Left forelimb (tissue), 1 donor: ENCODE measurements at regions not wholly inside any gene's neighbourhood (a gene's known extent, or its start where the extent isn't known, plus 50 kb on each side); places are given as distances from the start of the nearest gene placed in this dataset.

Experiments used
- DNase-seq: peaks from one replicate; pipeline ENCODE4 v3.0.0-alpha.2; 2018; ENCODE audit warnings: low spot score

DNA sequence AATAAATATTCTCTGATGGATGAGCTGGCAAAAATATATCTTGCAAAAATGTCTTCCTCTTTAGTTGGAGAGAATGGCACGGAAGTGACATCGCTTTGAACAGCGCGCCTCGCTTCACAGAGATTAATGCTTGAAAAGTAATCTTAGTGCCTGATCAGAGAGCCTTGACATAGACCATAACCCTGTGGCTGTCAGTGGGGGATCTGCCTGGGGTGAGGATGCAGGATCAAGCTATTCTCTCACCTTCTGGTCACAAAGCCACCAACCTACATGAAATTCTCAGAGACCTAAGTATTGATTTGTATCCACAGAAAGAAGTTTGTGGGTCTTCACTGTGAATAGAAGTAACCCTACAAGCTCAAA, 492.6 kb downstream of the LMO4 start:
- no peak for DNase-seq

GRCh38 chr1:87826681-87827251, 498.1 kb downstream of the LMO4 start:
- no peak for DNase-seq

- DNase-seq = no peak
Observed at GRCh38 chr1:87829360-87829759, 500.7 kb downstream of the LMO4 start.

DNA sequence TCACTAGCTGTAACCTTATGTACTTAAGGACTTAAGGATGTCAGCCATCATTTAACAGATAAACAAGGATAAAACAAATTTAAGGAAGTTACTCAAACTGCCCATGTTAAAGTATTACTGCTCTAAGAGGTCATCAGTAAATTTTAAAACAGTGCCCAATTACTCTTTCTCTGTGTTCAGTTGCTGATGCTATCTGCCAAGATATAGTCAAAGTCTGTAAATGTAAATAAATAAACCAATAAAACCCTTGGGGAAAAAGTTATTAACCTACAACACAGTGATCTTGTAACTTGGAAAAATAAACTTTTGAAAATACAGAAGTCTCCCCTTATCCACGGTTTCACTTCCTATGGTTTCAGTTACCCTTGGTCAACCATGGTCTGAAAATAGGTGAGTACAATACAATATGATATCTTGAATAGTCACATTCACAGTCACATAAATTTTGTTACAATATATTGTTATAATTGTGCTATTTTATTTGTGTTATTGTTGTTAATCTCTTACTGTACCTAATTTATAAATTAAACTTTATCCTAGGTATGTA, 501.8 kb downstream of the LMO4 start:
- no peak for DNase-seq

- DNase-seq = no peak
Observed at GRCh38 chr1:87833166-87833565, 504.5 kb downstream of the LMO4 start.

- DNase-seq = no peak
Observed at GRCh38 chr1:87834151-87834550, 505.5 kb downstream of the LMO4 start.

DNA sequence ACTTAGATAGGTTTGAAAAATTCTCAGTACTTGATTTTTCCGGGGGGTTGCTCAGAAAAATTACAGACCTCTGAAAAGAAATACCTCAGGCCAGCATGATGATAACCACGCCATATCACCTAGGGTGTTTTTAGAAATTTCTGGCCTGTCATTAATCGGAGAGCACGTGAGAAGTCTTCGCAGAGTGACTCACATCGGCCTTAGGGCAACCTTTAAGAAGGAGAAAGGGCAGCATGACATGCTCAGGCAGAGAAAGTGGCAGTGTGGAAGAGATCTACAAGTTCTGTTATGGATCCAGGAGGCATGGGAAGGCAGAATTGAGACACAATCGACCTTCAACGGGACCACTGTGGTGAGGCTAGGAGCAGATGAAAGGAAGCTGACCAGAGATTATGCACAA, 506.3 kb downstream of the LMO4 start:
- no peak for DNase-seq

DNA sequence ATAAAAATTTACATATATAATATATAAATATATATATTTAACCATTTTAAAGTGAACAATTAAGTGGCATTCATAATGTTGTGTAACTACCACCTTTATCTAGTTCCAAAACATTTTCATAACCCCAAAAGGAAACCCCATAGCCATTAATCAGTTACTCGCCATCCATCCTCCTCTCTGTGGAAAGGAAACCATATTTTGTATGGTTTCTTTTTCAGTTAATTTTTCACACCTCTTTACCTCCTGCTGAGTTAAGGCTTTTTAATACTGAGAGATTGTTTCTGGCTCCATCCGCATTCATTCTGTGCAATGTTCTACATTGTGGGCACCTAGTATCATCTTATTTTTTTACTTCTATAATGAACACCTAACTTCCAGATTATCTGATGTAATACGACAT, 512.1 kb downstream of the LMO4 start:
- no peak for DNase-seq

DNA sequence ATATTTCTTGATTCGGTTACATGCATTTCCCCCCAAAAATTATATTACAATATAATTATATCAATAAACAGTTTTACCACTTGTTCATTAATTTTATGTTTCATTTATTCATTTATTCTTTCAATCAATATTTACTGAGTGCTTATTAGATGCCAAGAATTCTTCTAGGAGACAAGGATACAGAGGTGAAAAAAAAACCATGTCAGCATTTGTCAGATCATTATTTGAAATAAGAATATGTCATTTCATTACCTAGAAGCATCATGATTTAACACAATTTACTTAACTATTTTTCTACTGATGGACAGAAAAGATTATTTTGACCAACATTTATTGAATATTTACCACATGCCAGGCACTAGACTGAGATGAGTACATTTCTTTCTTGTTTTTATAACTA, 512.7 kb downstream of the LMO4 start:
- no peak for DNase-seq

GRCh38 chr1:87842156-87842555, 513.5 kb downstream of the LMO4 start:
- DNase-seq = no peak

GRCh38 chr1:87844251-87844650, 515.6 kb downstream of the LMO4 start:
- no peak for DNase-seq

DNA sequence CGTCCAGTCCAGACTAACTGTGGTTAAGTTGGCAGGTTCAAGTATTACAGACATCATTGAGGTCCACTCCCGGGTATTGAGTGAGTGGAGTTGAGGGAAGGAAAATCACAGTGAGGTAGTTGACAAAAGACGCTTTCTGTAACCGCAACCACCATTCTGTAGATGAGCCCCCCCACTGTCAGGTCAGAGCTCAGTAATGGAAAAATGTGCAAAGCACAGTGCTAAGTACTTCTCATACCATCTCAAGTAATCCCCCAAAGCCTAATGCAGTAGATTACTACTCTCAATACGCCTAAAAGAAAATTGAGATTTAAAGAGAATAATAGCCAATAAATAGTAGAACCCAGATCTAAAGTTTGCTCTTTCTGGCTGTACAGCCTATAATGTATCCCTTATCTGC, 522.8 kb downstream of the LMO4 start:
- no peak for DNase-seq

GRCh38 chr1:87852410-87853161, 523.9 kb downstream of the LMO4 start:
- no peak for DNase-seq

DNA sequence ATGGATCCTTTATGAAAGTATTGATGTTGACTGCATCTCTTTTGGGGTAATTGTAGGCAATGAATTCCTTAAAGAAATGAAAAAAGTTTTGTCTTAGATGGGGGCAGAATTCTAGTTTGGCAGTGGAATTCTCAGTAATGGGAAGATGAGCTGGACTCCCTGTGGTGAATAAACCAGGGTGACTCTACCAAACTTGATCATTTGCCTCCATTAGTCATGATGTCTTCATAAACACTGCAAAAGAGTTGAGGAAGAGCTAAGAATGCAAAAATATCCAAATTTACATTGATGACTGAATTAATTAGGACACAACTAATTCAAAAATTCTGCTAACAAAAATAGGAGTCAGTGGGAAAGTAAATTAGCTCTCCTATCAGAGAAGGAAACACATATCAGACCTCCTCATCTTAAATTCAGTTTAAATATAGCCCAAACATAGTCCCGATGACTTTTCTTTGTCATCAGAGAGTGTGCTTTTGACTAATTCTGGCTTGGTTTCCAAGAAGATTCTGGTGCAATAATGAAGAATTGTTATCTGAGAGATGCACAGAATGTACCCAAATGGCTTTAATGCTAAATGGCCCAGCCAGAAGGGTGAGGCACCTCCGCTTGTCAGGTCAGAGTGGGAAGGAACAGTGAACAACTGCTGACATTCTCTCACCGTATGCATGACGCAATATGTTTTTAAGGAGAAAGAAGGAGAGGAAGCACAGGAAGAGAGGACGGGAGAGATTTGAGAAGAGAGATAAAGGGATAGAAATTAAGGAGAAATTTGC, 525.1 kb downstream of the LMO4 start:
- DNase-seq = no peak

DNA sequence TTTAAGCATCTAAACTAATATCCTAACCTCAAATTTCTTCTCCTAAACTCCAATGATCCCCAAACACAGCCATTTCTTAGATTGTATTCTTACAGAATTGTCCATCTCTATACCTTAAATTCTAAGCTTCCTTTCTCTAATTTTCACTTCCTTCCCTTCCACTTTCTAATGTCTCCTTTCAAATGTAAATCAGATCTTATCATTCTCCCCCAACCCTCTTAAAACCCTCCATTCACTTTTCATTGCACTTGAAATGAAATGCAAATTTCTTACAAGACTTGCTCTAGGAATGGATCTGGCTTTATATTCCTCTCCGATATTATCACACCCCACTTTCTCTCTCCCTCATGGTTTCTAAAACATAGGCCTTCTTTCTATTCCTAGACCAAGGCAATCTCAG, 534.6 kb downstream of the LMO4 start:
- no peak for DNase-seq

DNA sequence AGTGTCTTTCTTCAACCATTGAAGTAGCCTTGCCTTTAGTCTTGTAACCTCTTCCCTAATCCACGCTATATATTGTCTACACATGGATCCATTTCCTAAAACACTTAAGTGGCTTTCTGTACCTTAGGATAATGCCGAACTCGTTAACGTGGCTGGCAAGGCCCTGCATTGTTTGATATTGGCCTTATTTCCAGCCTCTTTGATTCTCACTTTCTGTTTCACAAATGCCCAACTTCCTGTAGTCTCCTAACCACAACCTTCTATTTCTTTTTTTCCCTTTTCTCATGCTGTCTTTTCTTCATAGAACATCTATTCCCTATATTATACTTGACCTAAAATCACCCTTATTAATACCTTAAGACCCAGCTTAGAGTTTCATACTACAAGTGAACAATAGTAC, 536.0 kb downstream of the LMO4 start:
- no peak for DNase-seq

GRCh38 chr1:87866416-87866815, 537.7 kb downstream of the LMO4 start:
- no peak for DNase-seq

DNA sequence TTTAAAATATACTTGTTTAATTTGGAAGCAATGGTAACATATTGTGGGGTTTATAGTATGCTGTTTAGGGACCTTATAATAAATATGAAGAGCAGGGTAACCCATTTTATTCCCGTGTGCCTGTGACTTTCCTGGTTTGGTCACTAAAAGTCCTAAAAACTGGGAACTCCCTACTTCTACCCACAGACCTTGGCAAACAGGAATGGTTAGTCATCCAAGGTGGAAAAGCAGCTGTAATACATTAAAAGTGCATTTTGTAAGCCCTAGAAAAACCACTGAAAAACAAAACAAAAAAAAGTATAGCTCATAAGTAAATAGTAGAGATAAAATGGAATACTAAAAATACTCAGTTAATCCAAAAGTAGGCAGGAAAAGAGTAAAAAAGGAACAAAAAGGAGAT, 538.9 kb downstream of the LMO4 start:
- DNase-seq = no peak

GRCh38 chr1:87869567-87869966, 540.9 kb downstream of the LMO4 start:
- no peak for DNase-seq

- DNase-seq = no peak
Observed at GRCh38 chr1:87872189-87872588, 543.5 kb downstream of the LMO4 start.

DNA sequence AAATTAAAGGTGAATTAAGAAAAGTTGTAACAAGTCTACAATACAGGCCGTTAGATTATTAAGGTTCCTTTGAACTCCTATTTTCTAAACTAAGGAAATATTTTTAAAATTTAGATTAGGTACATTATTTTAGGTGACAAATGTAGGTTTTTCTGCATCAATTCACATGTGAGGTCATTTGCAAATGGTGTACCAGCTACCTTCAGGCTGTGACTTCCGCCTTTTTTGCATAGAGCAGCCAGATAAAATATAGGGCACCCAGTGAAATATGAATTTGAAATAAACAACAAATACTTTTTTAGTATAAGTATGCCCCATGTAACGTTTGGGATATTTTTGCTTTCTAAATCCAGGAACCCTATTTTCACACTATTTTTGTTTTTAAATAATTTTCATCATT, 544.0 kb downstream of the LMO4 start:
- DNase-seq = no peak

DNA sequence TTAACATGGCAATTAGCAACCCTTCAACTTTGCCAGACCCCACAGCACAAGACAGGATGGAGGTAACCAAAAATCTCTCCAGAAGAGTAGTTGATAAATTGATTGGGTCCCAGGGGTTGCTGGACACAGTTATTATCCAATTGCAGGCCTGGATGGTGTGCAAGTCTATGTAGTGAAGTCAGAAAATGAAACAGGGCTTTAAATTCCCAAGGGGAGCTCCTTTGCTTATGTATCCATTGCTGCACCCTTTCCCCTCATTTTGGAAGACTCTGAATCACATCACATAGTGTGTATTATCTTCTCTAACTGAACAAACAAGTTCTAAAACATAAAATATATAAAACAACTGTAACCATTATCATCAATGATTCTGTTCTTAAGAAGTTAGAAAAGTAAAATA, 550.2 kb downstream of the LMO4 start:
- DNase-seq = no peak

DNA sequence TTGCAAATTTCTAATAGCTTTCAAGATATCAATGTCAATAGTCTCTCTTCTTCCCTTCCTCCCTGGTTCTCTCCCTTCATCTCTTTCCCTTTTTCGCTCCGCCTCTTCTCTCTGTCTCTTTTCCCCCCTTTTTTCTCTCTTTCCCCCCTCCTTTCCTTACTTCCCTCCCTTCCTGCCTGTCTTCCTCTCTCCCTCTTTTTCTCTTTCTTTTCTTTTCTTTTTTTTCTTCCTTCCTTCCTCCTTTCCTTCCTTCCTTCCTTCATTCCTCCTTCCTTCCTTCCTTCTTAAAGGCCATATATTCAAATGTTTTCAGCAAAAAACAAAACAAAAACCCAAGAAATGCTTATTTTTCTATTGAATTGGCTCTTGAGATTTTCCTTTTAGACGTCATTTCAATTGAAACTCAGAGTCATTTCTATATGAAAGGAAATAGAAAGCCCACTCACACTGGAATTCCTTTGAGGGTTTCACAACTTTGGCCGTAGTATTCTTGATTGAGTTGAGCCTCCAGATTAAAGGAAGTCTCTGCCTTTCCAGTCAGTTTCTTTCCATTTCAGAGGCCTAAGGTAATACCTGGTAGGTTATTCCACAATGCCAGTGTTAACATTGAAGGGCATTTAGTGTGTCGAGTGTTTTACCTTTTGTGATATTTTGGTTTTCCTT, 551.5 kb downstream of the LMO4 start:
- no peak for DNase-seq
